Hematopoietic multipotent progenitor cell treated with erythropoietin and hydrocortisone succinate and interleukin-3 and kit ligand, for 15 days (in vitro differentiated cells): ENCODE measurements at regions not wholly inside any gene's neighbourhood (a gene's known extent, or its start where the extent isn't known, plus 50 kb on each side); places are given as distances from the start of the nearest gene placed in this dataset.

Source experiments
- DNase-seq: peaks from one replicate; pipeline ENCODE4 v3.0.0-alpha.2; 2015; ENCODE audit warnings: low spot score

GRCh38 chr2:64317707-64318475 is 136.1 kb upstream of the LGALSL start:
- DNase-seq: no peak

- DNase-seq: no peak
Measured at GRCh38 chr2:64318476-64318748, 135.6 kb upstream of the LGALSL start.

GRCh38 chr2:64319896-64320295 is 134.1 kb upstream of the LGALSL start:
- no peak for DNase-seq

- DNase-seq: no peak
Measured at GRCh38 chr2:64322433-64322832, 131.5 kb upstream of the LGALSL start.

GRCh38 chr2:64323197-64323596 is 130.8 kb upstream of the LGALSL start:
- no peak for DNase-seq

- DNase-seq: no peak
Measured at GRCh38 chr2:64324746-64325410, 129.1 kb upstream of the LGALSL start.

GRCh38 chr2:64325477-64325851 is 128.5 kb upstream of the LGALSL start:
- DNase-seq: no peak

GRCh38 chr2:64325852-64326577 is 127.9 kb upstream of the LGALSL start:
- no peak for DNase-seq

- no peak for DNase-seq
Measured at GRCh38 chr2:64326578-64327050, 127.3 kb upstream of the LGALSL start.

- DNase-seq: no peak
Measured at GRCh38 chr2:64327129-64327509, 126.8 kb upstream of the LGALSL start.

GRCh38 chr2:64327510-64328414 is 126.2 kb upstream of the LGALSL start:
- no peak for DNase-seq

GRCh38 chr2:64328415-64328722 is 125.6 kb upstream of the LGALSL start:
- no peak for DNase-seq

- DNase-seq: no peak
Measured at GRCh38 chr2:64328756-64329155, 125.2 kb upstream of the LGALSL start.

GRCh38 chr2:64329848-64330247 is 124.1 kb upstream of the LGALSL start:
- DNase-seq: no peak

GRCh38 chr2:64330281-64331113 is 123.5 kb upstream of the LGALSL start:
- peak; percentile 76 for DNase-seq

- no peak for DNase-seq
Measured at GRCh38 chr2:64331114-64331645, 122.8 kb upstream of the LGALSL start.

GRCh38 chr2:64331849-64332699 is 121.9 kb upstream of the LGALSL start:
- no peak for DNase-seq

- no peak for DNase-seq
Measured at GRCh38 chr2:64336171-64336570, 117.8 kb upstream of the LGALSL start.

GRCh38 chr2:64337314-64337713 is 116.6 kb upstream of the LGALSL start:
- DNase-seq: no peak

- no peak for DNase-seq
Measured at GRCh38 chr2:64338108-64338507, 115.9 kb upstream of the LGALSL start.
